GM12891 (cell line): ENCODE measurements at regions not wholly inside any gene's neighbourhood (a gene's known extent, or its start where the extent isn't known, plus 50 kb on each side); places are given as distances from the start of the nearest gene placed in this dataset.

Experiments
- POLR2AphosphoS5 ChIP-seq: IDR thresholded peaks from 2 replicates; pipeline ENCODE4 v1.6.1; 2011; ENCODE audit warnings: low read depth, low read length, control low read depth
- SPI1 ChIP-seq: IDR thresholded peaks from 2 replicates; pipeline ENCODE4 v1.6.1; 2011; ENCODE audit warnings: low read depth, low read length, control low read depth

DNA sequence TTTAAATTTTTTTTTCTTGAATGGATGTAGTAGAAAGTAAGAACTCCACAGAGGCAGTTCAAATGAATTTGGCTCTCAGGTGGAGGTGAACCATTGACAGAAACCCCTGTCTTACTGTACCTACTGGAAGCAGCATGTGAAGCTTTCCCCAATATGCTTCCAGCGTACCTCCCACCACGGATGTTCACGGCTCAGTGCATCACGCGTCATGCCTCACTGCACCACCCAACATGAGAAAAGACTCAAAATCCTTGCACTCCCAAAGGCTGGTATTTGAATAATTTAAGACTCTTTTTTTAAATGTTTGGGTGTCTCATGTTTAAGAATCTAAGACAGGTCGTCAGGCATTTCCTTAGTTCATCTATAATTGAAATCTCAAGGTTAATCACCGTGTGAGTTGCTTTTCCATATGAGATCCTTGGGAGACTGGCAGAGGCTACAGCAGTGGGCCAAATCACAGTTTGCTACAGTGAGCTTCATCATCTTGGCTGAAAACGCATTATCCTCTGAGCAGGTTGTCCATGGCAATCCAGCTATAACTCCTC is 846.4 kb downstream of the DCDC2C start:
- TF ChIP-seq POLR2AphosphoS5 (no peak), SPI1 (no peak)
